ENCODE measurements at regions not wholly inside any gene's neighbourhood (a gene's known extent, or its start where the extent isn't known, plus 50 kb on each side); places are given as distances from the start of the nearest gene placed in this dataset.
"Not testable (repeated sequence)": the region's sequence is repeated elsewhere in the genome, so short reads cannot be mapped to it uniquely, and the experiment has no call there.

DNA sequence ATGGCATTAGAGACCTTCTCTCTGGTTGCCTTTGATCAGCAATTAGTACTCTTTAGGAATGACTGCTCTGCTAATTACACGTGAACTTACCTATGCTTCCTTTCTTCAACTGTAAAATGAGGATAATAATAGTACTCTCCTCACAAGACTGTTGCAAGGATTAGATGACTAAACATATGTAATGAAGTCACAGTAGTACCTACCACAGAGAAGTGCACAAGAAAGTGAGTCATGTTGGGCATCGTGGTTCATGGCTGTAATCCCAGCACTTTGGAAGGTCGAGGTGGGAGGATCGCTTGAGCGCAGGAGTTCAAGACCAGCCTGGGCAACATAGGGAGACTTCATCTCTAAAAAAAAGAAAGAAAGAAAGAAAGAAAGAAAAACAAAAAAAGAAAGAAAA is 68.1 kb upstream of the AK4 start:
- no peak for FAIRE-seq
- TF ChIP-seq POLR2AphosphoS5 (IDR thresholded peaks at IDR 0.05; ENCODE audit: low read depth, low read length) (no peak), POLR2A (IDR thresholded peaks at IDR 0.05; ENCODE audit: low read depth, low read length) (no peak), TAF1 (IDR thresholded peaks at IDR 0.05; ENCODE audit: borderline replicate concordance, low read depth, low read length) (no peak)
- no peak for DNase-seq (ENCODE audit: insufficient read length)

DNA sequence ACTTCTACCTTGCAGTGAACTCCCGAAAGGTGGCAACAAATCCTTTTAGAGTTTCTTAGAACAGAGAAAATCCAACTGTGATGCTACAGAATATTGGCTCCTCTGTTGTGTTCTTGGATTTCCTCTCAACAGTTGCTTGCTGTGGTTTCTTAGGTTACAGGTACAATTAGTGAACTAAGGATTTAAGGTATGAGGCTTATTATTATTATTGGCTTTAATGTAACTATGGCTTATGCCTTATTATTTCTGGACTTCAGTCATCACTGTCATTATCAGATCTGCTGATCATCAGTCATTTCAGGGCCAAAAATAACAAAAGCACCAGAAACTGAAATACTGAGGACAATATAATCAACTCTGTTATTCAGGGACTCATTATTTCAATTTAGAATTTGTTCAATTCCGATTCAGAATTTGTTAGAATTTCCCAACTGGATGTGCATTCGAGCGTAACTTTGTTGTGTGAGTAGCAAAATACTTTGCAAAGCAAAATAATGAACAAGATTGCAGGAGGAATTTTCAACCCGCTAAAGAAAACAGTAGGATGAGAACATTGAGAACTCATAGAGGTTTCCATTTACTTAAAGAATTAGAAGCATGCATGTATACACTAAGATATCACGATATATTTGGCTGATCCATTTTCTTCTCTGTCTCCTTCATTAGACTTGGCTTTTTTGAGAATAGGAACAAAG is 65.5 kb upstream of the AK4 start:
- no peak for FAIRE-seq
- no peak for TF ChIP-seq TAF1 (IDR thresholded peaks at IDR 0.05; ENCODE audit: borderline replicate concordance, low read depth, low read length)
- no peak for TF ChIP-seq POLR2AphosphoS5 (IDR thresholded peaks at IDR 0.05; ENCODE audit: low read depth, low read length)
- TF ChIP-seq POLR2A (IDR thresholded peaks at IDR 0.05; ENCODE audit: low read depth, low read length): no peak
- no peak for DNase-seq (ENCODE audit: insufficient read length)

DNA sequence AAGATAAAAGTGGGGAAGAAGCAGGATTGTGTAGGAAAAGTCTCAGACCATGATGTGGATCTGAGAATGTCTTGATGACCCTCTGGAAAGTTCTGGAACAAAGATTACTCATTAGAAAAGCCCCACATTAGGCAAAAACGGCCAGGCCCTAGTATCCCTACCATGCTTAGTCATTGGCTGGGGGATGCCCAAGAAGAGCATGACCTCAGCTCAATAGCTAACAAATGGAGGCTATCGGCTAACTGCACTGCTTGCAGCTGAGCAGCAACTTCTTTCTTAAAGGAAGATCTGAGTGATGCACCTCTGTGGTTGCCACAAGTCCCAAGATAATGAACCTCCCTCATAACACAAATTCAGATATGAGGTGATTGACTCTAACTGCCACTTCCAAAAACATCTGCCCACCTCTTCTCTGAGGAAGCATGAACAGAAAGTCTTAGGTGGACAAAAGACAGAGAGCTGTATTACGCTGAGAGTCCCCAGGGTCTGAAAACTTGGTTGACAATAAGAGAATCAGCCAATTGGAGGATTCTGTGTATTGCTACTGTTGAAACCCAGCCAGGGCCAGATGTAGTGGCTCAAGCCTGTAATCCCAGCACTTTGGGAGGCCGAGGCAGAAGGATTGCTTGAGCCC is 64.6 kb upstream of the AK4 start:
- TF ChIP-seq POLR2A (IDR thresholded peaks at IDR 0.05; ENCODE audit: low read depth, low read length) (no peak), POLR2AphosphoS5 (IDR thresholded peaks at IDR 0.05; ENCODE audit: low read depth, low read length) (no peak), TAF1 (IDR thresholded peaks at IDR 0.05; ENCODE audit: borderline replicate concordance, low read depth, low read length) (no peak)
- DNase-seq (ENCODE audit: insufficient read length) (no peak), FAIRE-seq (no peak)

DNA sequence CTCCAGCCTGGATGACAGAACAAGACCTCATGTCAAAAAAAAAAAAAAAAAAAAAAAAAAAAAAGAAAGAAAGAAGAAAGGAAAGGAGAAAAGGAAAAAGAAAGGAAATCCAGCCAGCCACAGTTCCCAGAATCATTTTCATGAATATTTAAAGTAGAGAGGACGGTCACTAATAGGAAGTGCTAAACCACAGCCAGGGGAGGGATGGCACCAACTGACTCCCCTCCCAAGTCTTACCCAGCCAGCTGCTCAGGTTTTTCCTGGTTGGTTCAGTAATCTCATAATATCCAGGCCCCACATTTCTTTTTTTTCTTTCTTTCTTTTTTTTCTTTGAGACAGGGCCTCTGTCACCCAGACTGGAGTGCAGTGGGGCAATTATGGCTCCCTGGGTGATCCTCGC is 63.9 kb upstream of the AK4 start:
- FAIRE-seq (no peak), DNase-seq (ENCODE audit: insufficient read length) (no peak)
- TF ChIP-seq POLR2AphosphoS5 (IDR thresholded peaks at IDR 0.05; ENCODE audit: low read depth, low read length): no peak
- TF ChIP-seq TAF1 (IDR thresholded peaks at IDR 0.05; ENCODE audit: borderline replicate concordance, low read depth, low read length): no peak
- no peak for TF ChIP-seq POLR2A (IDR thresholded peaks at IDR 0.05; ENCODE audit: low read depth, low read length)

DNA sequence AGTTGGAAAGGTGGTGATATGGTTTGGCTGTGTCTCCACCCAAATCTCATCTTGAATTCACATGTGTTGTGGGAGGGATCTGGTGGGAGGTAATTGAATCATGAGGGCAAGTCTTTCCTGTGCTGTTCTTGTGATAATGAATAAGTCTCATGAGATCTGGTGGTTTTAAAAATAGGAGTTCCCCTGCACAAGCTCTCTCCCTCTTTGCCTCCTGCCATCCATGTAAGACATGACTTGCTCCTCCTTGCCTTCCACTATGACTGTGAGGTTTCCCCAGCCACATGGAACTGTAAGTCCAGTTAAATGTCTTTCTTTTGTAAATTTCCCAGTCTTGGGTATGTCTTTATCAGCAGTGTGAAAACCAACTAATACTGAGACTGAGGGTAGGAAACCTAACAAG is 60.5 kb upstream of the AK4 start:
- FAIRE-seq; DNase-seq (ENCODE audit: insufficient read length): not testable (repeated sequence)

DNA sequence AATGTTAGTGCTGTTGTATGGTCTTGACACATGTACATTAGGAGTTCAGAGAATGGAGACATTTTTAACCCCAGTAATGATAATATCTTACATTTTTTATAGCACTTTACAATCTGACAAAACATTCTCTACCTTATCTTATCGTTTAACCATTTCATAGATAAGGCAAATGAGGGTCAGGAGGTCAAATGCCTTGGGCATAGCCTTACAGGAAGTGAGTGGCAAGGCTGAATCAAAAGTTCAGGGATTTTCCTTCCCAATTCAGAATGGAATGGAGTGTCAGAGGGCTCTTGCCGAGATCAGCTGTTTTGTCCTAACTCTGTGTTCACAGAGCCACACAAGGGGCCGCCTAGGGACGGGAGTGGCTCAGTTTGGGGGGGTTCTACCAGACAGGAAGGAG is 57.6 kb upstream of the AK4 start:
- no peak for FAIRE-seq
- TF ChIP-seq TAF1 (IDR thresholded peaks at IDR 0.05; ENCODE audit: borderline replicate concordance, low read depth, low read length) (no peak), POLR2A (IDR thresholded peaks at IDR 0.05; ENCODE audit: low read depth, low read length) (no peak), POLR2AphosphoS5 (IDR thresholded peaks at IDR 0.05; ENCODE audit: low read depth, low read length) (no peak)
- no peak for DNase-seq (ENCODE audit: insufficient read length)

DNA sequence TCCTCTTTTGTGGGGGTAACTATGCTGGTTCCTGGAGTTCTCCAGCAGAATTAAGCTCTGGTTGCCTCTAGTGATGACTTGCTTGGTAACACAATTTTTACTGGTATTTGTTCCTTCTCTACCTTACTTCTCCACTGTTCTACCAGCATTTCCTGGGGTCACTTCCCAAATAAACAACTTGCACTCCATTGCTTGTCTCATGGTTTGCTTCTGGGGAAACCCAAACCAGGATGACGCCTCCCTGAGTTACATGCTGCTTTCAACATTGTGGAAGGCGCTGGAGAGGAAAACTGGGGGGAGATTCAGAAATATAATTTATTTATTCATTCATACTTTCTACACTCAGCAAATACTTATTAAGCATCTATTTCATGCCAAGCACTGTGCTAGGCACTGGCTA is 55.3 kb upstream of the AK4 start:
- no peak for FAIRE-seq
- TF ChIP-seq TAF1 (IDR thresholded peaks at IDR 0.05; ENCODE audit: borderline replicate concordance, low read depth, low read length) (no peak), POLR2AphosphoS5 (IDR thresholded peaks at IDR 0.05; ENCODE audit: low read depth, low read length) (no peak), POLR2A (IDR thresholded peaks at IDR 0.05; ENCODE audit: low read depth, low read length) (no peak)
- no peak for DNase-seq (ENCODE audit: insufficient read length)

DNA sequence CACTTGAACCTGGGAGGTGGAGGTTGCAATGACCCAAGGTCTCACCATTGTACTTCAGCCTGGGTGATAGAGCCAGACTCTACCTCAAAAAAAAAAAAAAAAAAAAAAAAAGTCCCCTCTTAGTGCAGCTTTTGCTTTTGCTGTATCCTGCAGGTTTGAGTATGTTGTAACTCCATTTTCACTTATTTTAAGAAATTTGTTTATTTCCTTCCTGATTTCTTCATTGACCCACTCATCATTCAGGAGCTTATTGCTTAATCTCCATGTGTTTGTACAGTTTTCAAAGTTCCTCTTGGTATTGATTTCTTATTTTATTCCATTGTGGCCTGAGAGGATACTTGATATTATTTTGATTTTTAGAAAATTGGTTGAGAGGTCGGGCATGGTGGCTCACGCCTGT is 50.9 kb upstream of the AK4 start:
- DNase-seq (ENCODE audit: insufficient read length): no peak
- FAIRE-seq: no peak
- TF ChIP-seq POLR2AphosphoS5 (IDR thresholded peaks at IDR 0.05; ENCODE audit: low read depth, low read length) (no peak), TAF1 (IDR thresholded peaks at IDR 0.05; ENCODE audit: borderline replicate concordance, low read depth, low read length) (no peak), POLR2A (IDR thresholded peaks at IDR 0.05; ENCODE audit: low read depth, low read length) (no peak)
